ENCODE measurements at regions not wholly inside any gene's neighbourhood (a gene's known extent, or its start where the extent isn't known, plus 50 kb on each side); places are given as distances from the start of the nearest gene placed in this dataset.
A peak's percentile ranks its signal among the peaks of the same experiment; 100 is the strongest.

- Mint-ChIP-seq H3K36me3 (ENCODE audit: insufficient read depth, unreplicated experiment) (no peaks in the 10 kb centered on the region), H3K27ac (ENCODE audit: low read depth, unreplicated experiment) (no peak overlapping the region), H3K9me3 (ENCODE audit: unreplicated experiment) (no peaks in the 10 kb centered on the region), H3K4me1 (ENCODE audit: insufficient read depth, unreplicated experiment) (no peaks in the 10 kb centered on the region), H3K27me3 (ENCODE audit: insufficient read depth, unreplicated experiment) (peaks cover 32% of the 10 kb centered on the region), H3K4me3 (ENCODE audit: unreplicated experiment) (no peak overlapping the region)
- ChIA-PET CTCF (interaction anchor here (0.5 kb wide), 1 partner anchor 149 kb away, joined by 3 read pairs; no protein-coding TSS in a partner anchor), POLR2A (no interaction called here)
- TF ChIP-seq, protein P1, sequence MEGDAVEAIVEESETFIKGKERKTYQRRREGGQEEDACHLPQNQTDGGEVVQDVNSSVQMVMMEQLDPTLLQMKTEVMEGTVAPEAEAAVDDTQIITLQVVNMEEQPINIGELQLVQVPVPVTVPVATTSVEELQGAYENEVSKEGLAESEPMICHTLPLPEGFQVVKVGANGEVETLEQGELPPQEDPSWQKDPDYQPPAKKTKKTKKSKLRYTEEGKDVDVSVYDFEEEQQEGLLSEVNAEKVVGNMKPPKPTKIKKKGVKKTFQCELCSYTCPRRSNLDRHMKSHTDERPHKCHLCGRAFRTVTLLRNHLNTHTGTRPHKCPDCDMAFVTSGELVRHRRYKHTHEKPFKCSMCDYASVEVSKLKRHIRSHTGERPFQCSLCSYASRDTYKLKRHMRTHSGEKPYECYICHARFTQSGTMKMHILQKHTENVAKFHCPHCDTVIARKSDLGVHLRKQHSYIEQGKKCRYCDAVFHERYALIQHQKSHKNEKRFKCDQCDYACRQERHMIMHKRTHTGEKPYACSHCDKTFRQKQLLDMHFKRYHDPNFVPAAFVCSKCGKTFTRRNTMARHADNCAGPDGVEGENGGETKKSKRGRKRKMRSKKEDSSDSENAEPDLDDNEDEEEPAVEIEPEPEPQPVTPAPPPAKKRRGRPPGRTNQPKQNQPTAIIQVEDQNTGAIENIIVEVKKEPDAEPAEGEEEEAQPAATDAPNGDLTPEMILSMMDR (IDR thresholded peaks at IDR 0.05; ENCODE audit: unreplicated experiment), result no peak
- no peak for DNase-seq (ENCODE audit: unreplicated experiment)
- no TSS peak for BruUV-seq (replicated peaks)
- intact Hi-C loops (cut with micrococcal nuclease), result no loop called here
These were observed 425.3 kb upstream of the MDFIC2 start for GRCh38 chr3:70737666-70738290.

DNA sequence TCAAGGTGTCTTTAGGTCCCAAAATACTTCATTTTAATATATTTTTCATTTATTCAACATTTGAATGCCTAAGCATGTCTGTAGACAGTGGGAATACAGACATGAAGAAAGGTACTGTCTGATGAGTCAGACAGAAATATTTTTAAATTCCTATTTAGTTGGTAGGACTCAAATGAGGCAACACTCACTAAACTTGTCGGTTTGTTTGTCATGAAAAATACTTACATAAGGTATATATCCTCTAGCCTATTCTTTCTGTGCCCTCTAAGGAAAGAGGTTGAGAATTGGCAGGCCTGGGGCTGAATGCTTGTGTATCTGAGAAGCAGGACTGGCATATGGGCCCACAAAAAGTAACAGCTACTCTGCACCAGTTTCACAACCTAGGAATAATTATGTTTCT lies 423.6 kb upstream of the MDFIC2 start:
- DNase-seq (ENCODE audit: unreplicated experiment), result peak; percentile 16
- no peak overlapping the region for H3K4me3 Mint-ChIP-seq (ENCODE audit: unreplicated experiment)
- peaks cover 39% of the 10 kb centered on the region for H3K27me3 Mint-ChIP-seq (ENCODE audit: insufficient read depth, unreplicated experiment)
- TF ChIP-seq, protein P1 (IDR thresholded peaks at IDR 0.05; ENCODE audit: unreplicated experiment), result no peak
- no peaks in the 10 kb centered on the region for H3K36me3 Mint-ChIP-seq (ENCODE audit: insufficient read depth, unreplicated experiment)
- no TSS peak for BruUV-seq (replicated peaks)
- no peaks in the 10 kb centered on the region for H3K9me3 Mint-ChIP-seq (ENCODE audit: unreplicated experiment)
- CTCF ChIA-PET, result interaction anchor here (0.7 kb wide), 1 partner anchor 801 kb away, joined by 4 read pairs; no protein-coding TSS in a partner anchor
- POLR2A ChIA-PET, result no interaction called here
- intact Hi-C loops (cut with micrococcal nuclease), result no loop called here
- no peaks in the 10 kb centered on the region for H3K4me1 Mint-ChIP-seq (ENCODE audit: insufficient read depth, unreplicated experiment)
- H3K27ac Mint-ChIP-seq (ENCODE audit: low read depth, unreplicated experiment), result no peak overlapping the region

DNA sequence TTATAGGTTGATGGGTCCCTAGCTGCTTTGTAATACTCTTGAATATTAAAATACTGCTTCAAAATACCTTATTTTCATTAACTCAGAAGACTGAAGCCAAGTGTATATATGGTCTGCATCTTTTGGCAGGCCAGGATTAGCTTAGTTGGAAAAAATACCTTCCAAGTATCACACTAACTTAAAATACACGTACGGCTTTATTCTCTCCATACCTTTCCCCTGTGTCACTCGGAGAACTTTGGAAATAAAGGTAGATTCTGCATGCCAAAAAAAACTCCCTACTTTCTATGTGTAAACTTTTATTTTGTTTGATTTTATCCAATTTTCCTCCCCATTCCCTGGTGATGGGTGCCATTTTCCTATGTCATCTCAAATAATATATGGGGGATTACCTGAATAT lies 422.3 kb upstream of the MDFIC2 start:
- POLR2A ChIA-PET, result no interaction called here
- Mint-ChIP-seq H3K27me3 (ENCODE audit: insufficient read depth, unreplicated experiment) (peaks cover 52% of the 10 kb centered on the region), H3K4me3 (ENCODE audit: unreplicated experiment) (no peak overlapping the region), H3K27ac (ENCODE audit: low read depth, unreplicated experiment) (no peak overlapping the region), H3K9me3 (ENCODE audit: unreplicated experiment) (no peaks in the 10 kb centered on the region), H3K36me3 (ENCODE audit: insufficient read depth, unreplicated experiment) (no peaks in the 10 kb centered on the region), H3K4me1 (ENCODE audit: insufficient read depth, unreplicated experiment) (no peaks in the 10 kb centered on the region)
- no TSS peak for BruUV-seq (replicated peaks)
- TF ChIP-seq, protein P1 (IDR thresholded peaks at IDR 0.05; ENCODE audit: unreplicated experiment), result no peak
- CTCF ChIA-PET, result interaction anchor here (0.6 kb wide), 1 partner anchor 354 kb away, joined by 4 read pairs; no protein-coding TSS in a partner anchor
- intact Hi-C loops (cut with micrococcal nuclease), result no loop called here
- no peak for DNase-seq (ENCODE audit: unreplicated experiment)

DNA sequence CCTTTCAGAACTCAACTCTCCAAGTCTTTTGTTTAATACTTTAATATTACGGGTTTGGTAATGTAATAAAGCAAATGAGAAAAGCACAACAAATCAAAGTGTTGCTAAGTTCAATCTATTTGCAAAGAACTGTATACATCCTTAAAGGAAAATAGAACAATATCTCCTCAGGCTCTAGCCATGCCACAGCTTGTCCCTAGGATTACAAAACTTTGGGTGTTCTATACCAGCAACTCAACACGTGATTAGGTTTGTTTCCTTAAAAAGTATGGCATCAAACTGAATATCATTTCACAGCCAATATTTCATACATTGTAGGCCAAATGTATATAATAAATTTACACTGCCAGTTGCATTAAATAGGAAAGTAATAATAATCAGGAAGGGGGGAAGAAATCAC lies 418.6 kb upstream of the MDFIC2 start:
- POLR2A ChIA-PET, result no interaction called here
- CTCF ChIA-PET, result no interaction called here
- intact Hi-C loops (cut with micrococcal nuclease), result no loop called here
- Mint-ChIP-seq H3K27ac (ENCODE audit: low read depth, unreplicated experiment) (no peak overlapping the region), H3K27me3 (ENCODE audit: insufficient read depth, unreplicated experiment) (peaks cover 73% of the 10 kb centered on the region), H3K9me3 (ENCODE audit: unreplicated experiment) (no peaks in the 10 kb centered on the region), H3K36me3 (ENCODE audit: insufficient read depth, unreplicated experiment) (no peaks in the 10 kb centered on the region), H3K4me3 (ENCODE audit: unreplicated experiment) (no peak overlapping the region), H3K4me1 (ENCODE audit: insufficient read depth, unreplicated experiment) (no peaks in the 10 kb centered on the region)
- TF ChIP-seq, protein P1 (IDR thresholded peaks at IDR 0.05; ENCODE audit: unreplicated experiment), result no peak
- DNase-seq (ENCODE audit: unreplicated experiment), result no peak
- BruUV-seq (replicated peaks), result no TSS peak
